Panc1 (cell line): ENCODE measurements at regions not wholly inside any gene's neighbourhood (a gene's known extent, or its start where the extent isn't known, plus 50 kb on each side); places are given as distances from the start of the nearest gene placed in this dataset.
A peak's percentile ranks its signal among the peaks of the same experiment; 100 is the strongest.

Experiments used
- ATAC-seq: fragments of 200-7000 bp; cut with Tn5 transposase; 2 replicates; pipeline ENCODE4 v1.9.1; 2020; ENCODE audit warnings: mild to moderate bottlenecking, moderate library complexity
- BruUV-seq: library from RNA; stranded (reverse); fragments of 400-500 nt; replicated peaks from 2 replicates; lab custom pipeline; 2021; lab: Mats Ljungman, UMichigan
- CTCF ChIA-PET: fragments of 300-600 bp; sonication (Branson Sonifier 250); formaldehyde crosslinking; loops from one replicate; lab custom pipeline; 2022; ENCODE audit warnings: antibody characterized with exemption; lab: Charles Lee
- POLR2A ChIA-PET: fragments of 300-600 bp; sonication (Branson Sonifier 250); formaldehyde crosslinking; loops from one replicate; lab custom pipeline; 2022; ENCODE audit warnings: antibody characterized with exemption; lab: Charles Lee
- DNase-seq: peaks from one replicate; pipeline ENCODE4 v3.0.0-alpha.2; 2010; ENCODE audit warnings: low read depth, low spot score
- H3K27ac ChIP-seq: 2 replicates; pipeline ENCODE4 v1.5.1; 2011; ENCODE audit warnings: mild to moderate bottlenecking, low read length, inconsistent platforms
- H3K27me3 ChIP-seq: fragments of 200-500 bp; sonication (Bioruptor generic); 2 replicates; pipeline ENCODE4 v1.6.0; 2014; ENCODE audit warnings: low read length, inconsistent platforms; ENCODE audit not compliant: control insufficient read depth, insufficient read depth
- H3K36me3 ChIP-seq: fragments of 200-500 bp; sonication (Bioruptor generic); 2 replicates; pipeline ENCODE4 v1.5.1; 2014; ENCODE audit warnings: inconsistent platforms, mild to moderate bottlenecking, low read length, moderate library complexity; ENCODE audit not compliant: control insufficient read depth, insufficient read depth
- H3K4me1 ChIP-seq: 2 replicates; pipeline ENCODE4 v1.5.1; 2011; ENCODE audit warnings: inconsistent platforms, mild to moderate bottlenecking, low read length, moderate library complexity; ENCODE audit not compliant: control insufficient read depth, insufficient read depth
- H3K4me3 ChIP-seq, 2 experiments: 2 replicates each; pipeline ENCODE4 v1.5.1; 2011 to 2012; ENCODE audit warnings: low read depth in 2 of 2, low read length in 2 of 2, mild to moderate bottlenecking in 2 of 2, inconsistent platforms in 1 of 2, moderate library complexity in 1 of 2
- H3K9me3 ChIP-seq: fragments of 200-500 bp; sonication (Bioruptor generic); 2 replicates; pipeline ENCODE4 v1.5.1; 2014; ENCODE audit warnings: low read depth, mild to moderate bottlenecking, inconsistent platforms, low read length, moderate library complexity; ENCODE audit not compliant: control insufficient read depth, insufficient read depth
- CTCF ChIP-seq: fragments of 450-650 bp; IDR thresholded peaks from 2 replicates; pipeline ENCODE4 v1.5.1; 2017; ENCODE audit warnings: mild to moderate bottlenecking
- POLR2AphosphoS5 ChIP-seq: IDR thresholded peaks from 2 replicates; pipeline ENCODE4 v1.6.1; 2012; ENCODE audit warnings: mild to moderate bottlenecking, low read depth, low read length, moderate library complexity
- REST ChIP-seq, 2 experiments: IDR thresholded peaks; 2 replicates each; pipeline ENCODE4 v1.6.1; 2011 to 2012; ENCODE audit warnings: low read depth in 2 of 2, control low read depth in 1 of 2, low read length in 1 of 2, mild to moderate bottlenecking in 1 of 2, moderate library complexity in 1 of 2; ENCODE audit not compliant: insufficient read depth in 1 of 2
- SIN3A ChIP-seq: IDR thresholded peaks from 2 replicates; pipeline ENCODE4 v1.6.1; 2012; ENCODE audit warnings: low read depth, mild to moderate bottlenecking, low read length, moderate library complexity, borderline replicate concordance; ENCODE audit not compliant: insufficient read depth
- TCF7L2 ChIP-seq: IDR thresholded peaks from 2 replicates; pipeline ENCODE4 v1.6.1; 2011; ENCODE audit warnings: mild to moderate bottlenecking, low read depth, low read length, inconsistent platforms
- in situ Hi-C: cut with HindIII; loops from 2 replicates; pipeline ENCODE4 v1.10.0; 2016; ENCODE audit warnings: low sequenced_read_pairs, low pct_unique_long_range_greater_than_20kb
- intact Hi-C: fragments of 100-400 bp; cut with micrococcal nuclease; formaldehyde crosslinking; loops from one replicate; pipeline ENCODE4 v1.10.0; 2022; ENCODE audit not compliant: unreplicated experiment

GRCh38 chr20:50249447-50250388, 59.1 kb downstream of the CEBPB start:
- Histone ChIP-seq H3K27me3 (no peaks in the 10 kb centered on the region), H3K4me3 (no peak overlapping the region), H3K36me3 (no peaks in the 10 kb centered on the region), H3K27ac (0 out of 2 replicates have a peak overlapping the region, but pooled peaks have one; percentile 7), H3K4me1 (peaks cover 25% of the 10 kb centered on the region), H3K9me3 (no peaks in the 10 kb centered on the region)
- ChIA-PET CTCF (no interaction called here), POLR2A (no interaction called here)
- no peak for DNase-seq
- intact Hi-C loops = no loop called here
- no TSS peak for BruUV-seq
- no peak for ATAC-seq
- TF ChIP-seq SIN3A (no peak), POLR2AphosphoS5 (no peak), REST (IDR thresholded peaks at IDR 0.05; ENCODE audit: insufficient read depth in 1 of 2, low read depth in 2 of 2, low read length in 1 of 2) (no peak), TCF7L2 (no peak), CTCF (no peak)
- in situ Hi-C loops = no loop called here

DNA sequence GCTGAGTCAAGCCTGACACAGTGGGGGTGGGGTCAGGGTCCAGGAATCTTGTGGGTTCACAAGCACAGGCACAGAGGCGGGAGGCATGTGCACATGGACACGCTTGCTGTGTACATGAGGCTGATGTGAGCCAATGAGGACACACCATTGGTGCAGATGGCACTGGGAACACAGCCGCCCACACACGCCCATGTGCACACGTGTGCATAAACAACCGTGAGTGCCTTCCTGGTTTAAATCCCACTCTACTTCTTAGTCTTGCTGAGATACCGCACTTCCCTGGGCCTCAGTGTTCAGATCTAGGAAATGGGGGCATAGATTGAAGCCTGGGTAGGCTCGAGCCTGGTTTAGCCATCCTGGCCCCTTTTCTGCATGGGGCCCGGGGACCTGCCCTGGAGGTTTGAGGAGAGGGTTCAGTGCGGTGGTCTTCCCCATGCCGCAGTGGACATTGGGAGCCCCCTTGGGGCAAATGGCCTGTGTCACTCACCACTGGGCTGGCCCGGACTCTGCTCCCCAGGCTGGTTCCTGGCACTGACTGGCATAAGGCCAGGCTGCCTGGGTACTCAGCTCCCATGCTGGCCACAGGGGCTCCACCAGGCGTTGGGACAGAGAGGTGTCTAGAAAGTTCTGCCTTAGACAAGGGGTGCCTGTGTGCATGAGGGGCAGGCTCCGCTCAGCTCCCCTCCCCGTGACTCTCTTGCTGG, 60.2 kb downstream of the CEBPB start:
- no TSS peak for BruUV-seq
- H3K4me1 ChIP-seq = peaks cover 16% of the 10 kb centered on the region
- H3K27ac ChIP-seq = no peak overlapping the region
- no peak for DNase-seq
- ChIA-PET POLR2A (no interaction called here), CTCF (no interaction called here)
- no peak for ATAC-seq
- H3K27me3 ChIP-seq = no peaks in the 10 kb centered on the region
- TF ChIP-seq TCF7L2 (no peak), REST (IDR thresholded peaks at IDR 0.05; ENCODE audit: insufficient read depth in 1 of 2, low read depth in 2 of 2, low read length in 1 of 2) (no peak), CTCF (no peak), SIN3A (no peak), POLR2AphosphoS5 (no peak)
- intact Hi-C loops (no loop called here), in situ Hi-C loops (no loop called here)
- H3K9me3 ChIP-seq = no peaks in the 10 kb centered on the region
- H3K36me3 ChIP-seq = no peaks in the 10 kb centered on the region
- no peak overlapping the region for H3K4me3 ChIP-seq
